Stomach (tissue), 8 donors: ENCODE measurements at regions not wholly inside any gene's neighbourhood (a gene's known extent, or its start where the extent isn't known, plus 50 kb on each side); places are given as distances from the start of the nearest gene placed in this dataset.

Source experiments
- DNase-seq, 2 donors: peaks; one replicate each; pipeline versions ENCODE4 v3.0.0 to v3.0.0-alpha.2; 2013 to 2019
- H3K27ac ChIP-seq, 5 donors: fragments of 200-600 bp in 4 of 5; sonication (generic) in 4 of 5; one replicate each; pipeline ENCODE4 v1.5.1; 2013 to 2019; ENCODE audit warnings: mild to moderate bottlenecking in 1 of 5, moderate library complexity in 1 of 5
- H3K27me3 ChIP-seq, 3 donors: fragments of 200-600 bp; sonication (generic); one replicate each; pipeline ENCODE4 v1.5.1; 2017 to 2019; ENCODE audit warnings: mixed run types in 1 of 3
- H3K36me3 ChIP-seq, 4 donors: fragments of 200-600 bp; sonication (generic); 1 replicate in 3 of 4; 2 replicates in 1 of 4; pipeline ENCODE4 v1.5.1; 2016 to 2019
- H3K4me1 ChIP-seq, 4 donors: fragments of 200-600 bp; sonication (generic); one replicate each; pipeline ENCODE4 v1.5.1; 2016 to 2019
- H3K4me3 ChIP-seq, 4 donors: fragments of 200-600 bp; sonication (generic) in 3 of 4; one replicate each; pipeline ENCODE4 v1.5.1; 2016 to 2019; ENCODE audit warnings: mild to moderate bottlenecking in 1 of 4
- H3K9me3 ChIP-seq, 4 donors: fragments of 200-600 bp; sonication (generic); one replicate each; pipeline ENCODE4 v1.5.1; 2016 to 2019
- EP300 ChIP-seq: sonication (generic); formaldehyde crosslinking; IDR thresholded peaks from one replicate; pipeline ENCODE4 v1.6.1; 2017; ENCODE audit warnings: antibody characterized with exemption
- POLR2A ChIP-seq, 4 donors: fragments of 450-650 bp; IDR thresholded peaks; one replicate each; pipeline ENCODE4 v1.6.1; 2016; ENCODE audit warnings: antibody characterized with exemption in 4 of 4, control low read depth in 2 of 4, mild to moderate bottlenecking in 1 of 4, moderate library complexity in 1 of 4
- POLR2AphosphoS5 ChIP-seq, 3 donors: sonication (generic); formaldehyde crosslinking; IDR thresholded peaks; one replicate each; pipeline ENCODE4 v1.6.1; 2016; ENCODE audit warnings: antibody characterized with exemption in 3 of 3
- whole genome bisulfite sequencing, 5 donors: extraction: QIAGEN DNeasy Blood & Tissue Kit in 3 of 5; methylation state at CpG; one replicate each; pipeline versions ENCODE4 v1.1.5 to v1.1.7; 2013 to 2018; 5-methylcytosine and 5-hydroxymethylcytosine counted together
- intact Hi-C: fragments of 100-400 bp; cut with DNase I; formaldehyde crosslinking; loops from one replicate; pipeline ENCODE4 v1.15.1; 2023; ENCODE audit warnings: low total_unique reads
- TF ChIP-seq, protein P1 (sequence below), 7 experiments: fragments of 450-650 bp in 4 of 7; fragments of 200-600 bp in 3 of 7; sonication (generic) in 3 of 7; IDR thresholded peaks; one replicate each; pipeline ENCODE4 v1.5.1; 2016 to 2019; ENCODE audit warnings: antibody characterized with exemption in 7 of 7, control low read depth in 2 of 7, mild to moderate bottlenecking in 1 of 7
- donor health status: healthy with polysubstance abuse.
- donor health status: Bipolar disorder and iron deficiency.
- donor health status: healthy.

DNA sequence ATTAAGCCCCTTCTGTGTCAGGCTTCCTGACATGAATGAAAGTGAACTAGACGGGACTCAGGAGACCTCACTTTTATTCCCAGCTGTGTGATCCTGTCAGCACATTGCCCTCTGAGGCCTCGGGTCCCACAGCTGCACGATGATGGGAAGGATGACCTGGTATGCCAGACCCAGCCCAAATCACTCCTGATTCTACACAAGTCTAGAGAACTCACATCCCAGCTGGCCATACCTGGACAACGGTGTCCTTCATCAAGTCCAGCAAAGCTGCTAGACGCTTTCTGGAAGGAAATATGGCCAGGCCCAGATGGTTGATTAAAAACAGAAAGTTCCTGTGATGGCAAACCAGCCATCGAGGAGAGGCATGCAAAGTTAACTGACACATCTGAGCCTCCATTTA is 118.0 kb upstream of the FSTL4 start:
- Histone ChIP-seq H3K36me3 (no peaks in the 10 kb centered on the region), H3K4me1 (no peaks in the 10 kb centered on the region), H3K27me3 (no peaks in the 10 kb centered on the region), H3K9me3 (no peaks in the 10 kb centered on the region), H3K27ac (no peak overlapping the region), H3K4me3 (no peak overlapping the region)
- no peak for TF ChIP-seq EP300
- TF ChIP-seq, protein P1, sequence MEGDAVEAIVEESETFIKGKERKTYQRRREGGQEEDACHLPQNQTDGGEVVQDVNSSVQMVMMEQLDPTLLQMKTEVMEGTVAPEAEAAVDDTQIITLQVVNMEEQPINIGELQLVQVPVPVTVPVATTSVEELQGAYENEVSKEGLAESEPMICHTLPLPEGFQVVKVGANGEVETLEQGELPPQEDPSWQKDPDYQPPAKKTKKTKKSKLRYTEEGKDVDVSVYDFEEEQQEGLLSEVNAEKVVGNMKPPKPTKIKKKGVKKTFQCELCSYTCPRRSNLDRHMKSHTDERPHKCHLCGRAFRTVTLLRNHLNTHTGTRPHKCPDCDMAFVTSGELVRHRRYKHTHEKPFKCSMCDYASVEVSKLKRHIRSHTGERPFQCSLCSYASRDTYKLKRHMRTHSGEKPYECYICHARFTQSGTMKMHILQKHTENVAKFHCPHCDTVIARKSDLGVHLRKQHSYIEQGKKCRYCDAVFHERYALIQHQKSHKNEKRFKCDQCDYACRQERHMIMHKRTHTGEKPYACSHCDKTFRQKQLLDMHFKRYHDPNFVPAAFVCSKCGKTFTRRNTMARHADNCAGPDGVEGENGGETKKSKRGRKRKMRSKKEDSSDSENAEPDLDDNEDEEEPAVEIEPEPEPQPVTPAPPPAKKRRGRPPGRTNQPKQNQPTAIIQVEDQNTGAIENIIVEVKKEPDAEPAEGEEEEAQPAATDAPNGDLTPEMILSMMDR (IDR thresholded peaks at IDR 0.05): no peak
- no peak for DNase-seq
- intact Hi-C loops: no loop called here
- 77 to 91% (median 90%) methylated on average over 6 of the region's 6 CpGs for WGBS, 5 donors

DNA sequence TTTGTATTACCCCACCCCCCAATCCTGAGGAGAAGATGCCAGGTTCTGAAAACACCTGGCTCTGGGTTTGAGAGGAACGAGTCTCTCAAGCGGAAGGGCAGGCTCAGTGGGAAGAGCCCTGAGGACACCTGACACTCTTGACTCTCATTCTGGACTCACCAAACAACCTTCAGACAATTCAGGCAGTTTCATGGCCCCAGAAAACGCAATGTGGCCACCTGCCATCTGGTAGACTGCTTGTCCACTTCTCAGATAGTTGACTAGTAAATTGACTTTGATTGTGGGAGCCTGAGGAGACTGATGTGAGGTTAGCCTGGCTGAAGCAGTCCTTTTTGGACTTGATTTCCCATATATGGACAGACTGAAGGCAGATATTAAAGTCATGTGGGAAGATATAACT is 117.5 kb upstream of the FSTL4 start:
- no peak overlapping the region for H3K27ac ChIP-seq
- 74 to 90% (median 87%) methylated on average over 3 of the region's 3 CpGs for WGBS, 5 donors
- no peaks in the 10 kb centered on the region for H3K4me1 ChIP-seq
- H3K36me3 ChIP-seq: no peaks in the 10 kb centered on the region
- no peak overlapping the region for H3K4me3 ChIP-seq
- intact Hi-C loops: no loop called here
- no peaks in the 10 kb centered on the region for H3K27me3 ChIP-seq
- TF ChIP-seq, protein P1 (IDR thresholded peaks at IDR 0.05): no peak
- DNase-seq: no peak
- no peaks in the 10 kb centered on the region for H3K9me3 ChIP-seq

DNA sequence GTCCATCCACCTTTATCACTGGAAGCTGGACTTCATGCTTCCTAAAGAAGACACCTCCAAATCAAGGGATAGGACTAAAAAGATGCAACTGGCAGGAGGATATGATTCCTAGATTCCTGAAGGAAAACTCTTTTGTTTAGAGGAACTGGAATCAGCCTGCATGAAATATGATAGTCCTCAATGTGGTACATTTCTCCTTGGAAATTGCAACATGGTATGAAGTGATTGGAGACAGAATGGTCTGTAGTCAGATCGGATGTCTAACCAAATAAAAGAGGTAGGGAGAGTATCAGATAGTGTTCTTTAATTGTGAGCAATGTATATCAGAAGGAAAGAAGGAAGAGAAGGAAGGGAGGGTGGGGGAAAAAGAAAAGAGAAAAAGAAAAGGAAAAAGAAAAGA is 116.1 kb upstream of the FSTL4 start:
- no peaks in the 10 kb centered on the region for H3K36me3 ChIP-seq
- no peaks in the 10 kb centered on the region for H3K9me3 ChIP-seq
- DNase-seq: no peak
- H3K27me3 ChIP-seq: peaks cover 0 to 5% (median 0%) of the 10 kb centered on the region in 3 donors
- no peak overlapping the region for H3K4me3 ChIP-seq
- H3K4me1 ChIP-seq: no peaks in the 10 kb centered on the region
- TF ChIP-seq, protein P1 (IDR thresholded peaks at IDR 0.05): no peak
- TF ChIP-seq EP300: no peak
- no peak for TF ChIP-seq POLR2AphosphoS5 (IDR thresholded peaks at IDR 0.05)
- TF ChIP-seq POLR2A (IDR thresholded peaks at IDR 0.05): no peak
- no peak overlapping the region for H3K27ac ChIP-seq
- intact Hi-C loops: no loop called here
- WGBS, 5 donors: 75 to 95% (median 83%) methylated on average over 1 of the region's 1 CpG

DNA sequence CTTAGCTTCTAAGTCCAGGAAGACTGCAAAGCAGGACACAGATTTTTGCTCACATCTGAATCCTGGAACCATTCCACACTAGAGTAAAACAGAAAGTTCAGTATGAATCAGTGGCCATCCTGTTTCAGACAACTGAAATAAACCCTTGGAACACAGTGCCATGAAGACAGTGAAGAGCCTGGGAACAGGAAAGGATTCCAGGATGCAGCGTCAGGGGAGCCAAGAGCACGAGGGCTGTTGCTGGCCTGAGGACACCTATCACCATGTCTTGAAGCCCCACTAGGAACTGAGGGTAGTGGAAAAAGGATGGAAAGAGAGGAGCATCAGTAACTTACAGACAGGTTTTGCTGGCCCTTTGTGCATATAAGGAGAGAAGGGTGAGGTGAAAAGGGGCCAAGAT is 115.3 kb upstream of the FSTL4 start:
- TF ChIP-seq, protein P1 (IDR thresholded peaks at IDR 0.05): no peak
- TF ChIP-seq EP300 (no peak), POLR2A (IDR thresholded peaks at IDR 0.05) (no peak), POLR2AphosphoS5 (IDR thresholded peaks at IDR 0.05) (no peak)
- Histone ChIP-seq H3K9me3 (peaks cover 0 to 8% (median 2%) of the 10 kb centered on the region in 4 donors), H3K4me1 (no peaks in the 10 kb centered on the region), H3K27me3 (peaks cover 0 to 9% (median 0%) of the 10 kb centered on the region in 3 donors), H3K27ac (no peak overlapping the region), H3K4me3 (no peak overlapping the region), H3K36me3 (no peaks in the 10 kb centered on the region)
- intact Hi-C loops: no loop called here
- 66 to 85% (median 73%) methylated on average over 2 of the region's 2 CpGs for WGBS, 5 donors
- DNase-seq: no peak
